H9 (cell line): ENCODE measurements at regions not wholly inside any gene's neighbourhood (a gene's known extent, or its start where the extent isn't known, plus 50 kb on each side); places are given as distances from the start of the nearest gene placed in this dataset.

Source experiments
- DNase-seq: peaks from one replicate; pipeline ENCODE4 v3.0.0-alpha.2; 2017
- H2AFZ ChIP-seq: one replicate; pipeline ENCODE4 v1.6.1; 2013; ENCODE audit warnings: mild to moderate bottlenecking, low read length, control low read depth, moderate library complexity
- H2AK5ac ChIP-seq: 2 replicates; pipeline ENCODE4 v1.6.1; 2013; ENCODE audit warnings: low read length, control low read depth, mixed read lengths; ENCODE audit not compliant: insufficient read length
- H2BK120ac ChIP-seq: one replicate; pipeline ENCODE4 v1.6.1; 2013; ENCODE audit warnings: low read depth, mild to moderate bottlenecking, low read length, control low read depth, inconsistent platforms; ENCODE audit not compliant: poor library complexity, severe bottlenecking
- H2BK12ac ChIP-seq: 2 replicates; pipeline ENCODE4 v1.6.1; 2013; ENCODE audit warnings: low read length, control low read depth, mixed read lengths, low read depth; ENCODE audit not compliant: insufficient read length
- H2BK15ac ChIP-seq: 2 replicates; pipeline ENCODE4 v1.6.1; 2013; ENCODE audit warnings: low read depth, low read length, control low read depth
- H2BK20ac ChIP-seq: one replicate; pipeline ENCODE4 v1.6.1; 2013; ENCODE audit warnings: low read depth, mild to moderate bottlenecking, low read length, control low read depth, inconsistent platforms; ENCODE audit not compliant: poor library complexity, severe bottlenecking
- H2BK5ac ChIP-seq: 2 replicates; pipeline ENCODE4 v1.6.1; 2013; ENCODE audit warnings: low read length, control low read depth, mixed read lengths; ENCODE audit not compliant: insufficient read length
- H3K14ac ChIP-seq: 2 replicates; pipeline ENCODE4 v1.6.1; 2013; ENCODE audit warnings: low read length, control low read depth; ENCODE audit not compliant: insufficient read depth
- H3K18ac ChIP-seq: 2 replicates; pipeline ENCODE4 v1.6.1; 2013; ENCODE audit warnings: low read depth, mild to moderate bottlenecking, mixed read lengths, low read length, control low read depth; ENCODE audit not compliant: insufficient read length
- H3K23ac ChIP-seq: 2 replicates; pipeline ENCODE4 v1.6.1; 2013; ENCODE audit warnings: low read length, control low read depth, mixed read lengths, low read depth; ENCODE audit not compliant: insufficient read length
- H3K23me2 ChIP-seq: 2 replicates; pipeline ENCODE4 v1.6.1; 2013; ENCODE audit warnings: low read depth, mild to moderate bottlenecking, mixed read lengths, low read length, control low read depth; ENCODE audit not compliant: insufficient read length, poor library complexity, severe bottlenecking
- H3K27ac ChIP-seq: 2 replicates; pipeline ENCODE4 v1.5.1; 2013; ENCODE audit warnings: low read length, control low read depth, mixed read lengths, low read depth; ENCODE audit not compliant: insufficient read length
- H3K27me3 ChIP-seq: 2 replicates; pipeline ENCODE4 v1.6.1; 2013; ENCODE audit warnings: low read length, control low read depth, inconsistent platforms; ENCODE audit not compliant: insufficient read depth
- H3K4ac ChIP-seq: 2 replicates; pipeline ENCODE4 v1.6.1; 2013; ENCODE audit warnings: low read depth, mild to moderate bottlenecking, control low read depth, inconsistent platforms, low read length, moderate library complexity
- H3K4me1 ChIP-seq: 2 replicates; pipeline ENCODE4 v1.6.1; 2013; ENCODE audit warnings: low read length, control low read depth, inconsistent platforms; ENCODE audit not compliant: insufficient read depth
- H3K4me2 ChIP-seq: 2 replicates; pipeline ENCODE4 v1.6.1; 2013; ENCODE audit warnings: low read length, control low read depth, mixed read lengths; ENCODE audit not compliant: insufficient read length, insufficient read depth
- H3K56ac ChIP-seq: 2 replicates; pipeline ENCODE4 v1.6.1; 2013; ENCODE audit warnings: low read depth, mild to moderate bottlenecking, mixed read lengths, low read length, control low read depth; ENCODE audit not compliant: insufficient read length
- H3K79me1 ChIP-seq: 2 replicates; pipeline ENCODE4 v1.6.1; 2013; ENCODE audit warnings: low read depth, mild to moderate bottlenecking, moderate library complexity, low read length, control low read depth, inconsistent platforms; ENCODE audit not compliant: insufficient read depth, poor library complexity, severe bottlenecking
- H3K79me2 ChIP-seq: 2 replicates; pipeline ENCODE4 v1.6.1; 2013; ENCODE audit warnings: low read length, control low read depth, inconsistent platforms; ENCODE audit not compliant: insufficient read depth
- H3K9ac ChIP-seq: 2 replicates; pipeline ENCODE4 v1.6.1; 2013; ENCODE audit warnings: low read length, control low read depth, mixed read lengths; ENCODE audit not compliant: insufficient read length; ENCODE audit errors: extremely low read depth
- H3K9me3 ChIP-seq: one replicate; pipeline ENCODE4 v1.6.1; 2013; ENCODE audit warnings: low read depth, low read length, inconsistent platforms; ENCODE audit not compliant: control insufficient read depth
- H3T11ph ChIP-seq: one replicate; pipeline ENCODE4 v1.6.1; 2013; ENCODE audit warnings: mild to moderate bottlenecking, low read length, control low read depth, inconsistent platforms
- H4K20me1 ChIP-seq: one replicate; pipeline ENCODE4 v1.6.1; 2013; ENCODE audit not compliant: control insufficient read depth, insufficient read length, insufficient read depth
- H4K5ac ChIP-seq: 2 replicates; pipeline ENCODE4 v1.6.1; 2013; ENCODE audit warnings: low read depth, mild to moderate bottlenecking, mixed read lengths, low read length, control low read depth; ENCODE audit not compliant: insufficient read length
- H4K8ac ChIP-seq: replicated peaks from 2 replicates; pipeline ENCODE4 v1.6.1; 2013; ENCODE audit warnings: low read length, control low read depth, mixed read lengths, low read depth; ENCODE audit not compliant: insufficient read length
- H4K91ac ChIP-seq: 2 replicates; pipeline ENCODE4 v1.6.1; 2013; ENCODE audit warnings: low read depth, mild to moderate bottlenecking, moderate library complexity, mixed read lengths, low read length, control low read depth; ENCODE audit not compliant: insufficient read length
- H3K27ac Mint-ChIP-seq, 3 experiments: 2 replicates in 2 of 3; 3 replicates in 1 of 3; pipeline ENCODE4 v1.8.0; 2020 to 2021; ENCODE audit warnings: mixed read lengths in 3 of 3, mild to moderate bottlenecking in 1 of 3, moderate library complexity in 1 of 3
- H3K27me3 Mint-ChIP-seq: 2 replicates; pipeline ENCODE4 v1.8.0; 2021; ENCODE audit warnings: low read depth, mild to moderate bottlenecking, moderate library complexity, mixed read lengths
- H3K36me3 Mint-ChIP-seq, 3 experiments: 2 replicates in 2 of 3; 3 replicates in 1 of 3; pipeline ENCODE4 v1.8.0; 2020 to 2021; ENCODE audit warnings: low read depth in 3 of 3, mixed read lengths in 3 of 3; ENCODE audit not compliant: insufficient read depth in 1 of 3
- H3K4me1 Mint-ChIP-seq, 2 experiments: 2 replicates each; pipeline ENCODE4 v1.8.0; 2020; ENCODE audit warnings: mixed read lengths in 2 of 2
- H3K4me3 Mint-ChIP-seq, 2 experiments: 2 replicates in 1 of 2; 3 replicates in 1 of 2; pipeline ENCODE4 v1.8.0; 2020 to 2021; ENCODE audit warnings: mild to moderate bottlenecking in 2 of 2, mixed read lengths in 2 of 2, moderate library complexity in 1 of 2
- H3K9me3 Mint-ChIP-seq, 2 experiments: 2 replicates in 1 of 2; 3 replicates in 1 of 2; pipeline ENCODE4 v1.8.0; 2020; ENCODE audit warnings: mild to moderate bottlenecking in 2 of 2, mixed read lengths in 2 of 2, moderate library complexity in 1 of 2
- WGBS: extraction: QIAGEN DNeasy Blood & Tissue Kit; methylation state at CpG from one replicate; pipeline ENCODE4 v1.1.7; 2013; ENCODE audit warnings: missing lambda C conversion rate, low lambda C conversion rate, mixed read lengths; ENCODE audit not compliant: insufficient read length; ENCODE audit errors: extremely low coverage; 5-methylcytosine and 5-hydroxymethylcytosine counted together
- TF ChIP-seq, protein P1 (sequence below): fragments of 200-600 bp; sonication (generic); conservative IDR thresholded peaks from 3 replicates; pipeline ENCODE4 v1.8.0; 2021; ENCODE audit warnings: antibody characterized with exemption, mild to moderate bottlenecking

DNA sequence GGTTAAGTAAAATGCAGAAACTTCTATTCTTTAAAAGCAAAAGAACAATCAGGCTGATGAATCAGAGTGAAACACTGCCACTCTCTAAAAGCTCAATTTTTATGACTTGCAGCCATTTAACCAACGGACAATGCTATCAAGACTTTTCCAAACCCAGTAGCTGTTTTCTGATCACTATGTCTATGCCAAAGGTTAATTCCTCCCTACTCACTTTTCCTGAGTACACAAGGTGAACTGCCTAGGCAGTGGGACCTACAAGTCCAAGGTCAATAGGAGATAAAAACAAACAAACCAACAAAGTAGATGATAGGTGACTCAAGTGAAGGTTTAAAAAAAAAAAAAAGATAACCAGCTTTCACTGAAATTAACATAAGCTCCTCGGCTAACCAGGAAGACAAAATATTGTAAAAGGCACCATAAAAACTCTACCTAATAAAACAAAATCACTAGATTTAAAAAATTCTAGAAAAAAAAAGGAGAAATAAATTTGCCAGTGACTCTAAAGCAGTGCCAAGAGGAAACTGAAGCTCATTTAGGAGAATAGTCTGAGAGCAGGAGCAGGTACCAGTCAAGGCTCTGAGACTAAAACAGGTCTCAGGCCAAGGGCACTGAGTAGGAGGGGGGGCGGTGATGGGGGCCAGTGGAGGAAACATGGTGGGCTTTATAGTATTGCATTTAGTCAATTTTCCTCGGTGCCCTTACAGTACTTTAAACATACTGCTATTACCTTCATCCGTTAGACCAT, 134.1 kb upstream of the DLGAP1 start:
- Mint-ChIP-seq H3K4me3 (no peak overlapping the region), H3K36me3 (no peaks in the 10 kb centered on the region), H3K27me3 (no peaks in the 10 kb centered on the region), H3K4me1 (peaks cover 3 to 10% of the 10 kb centered on the region in 2 experiments; a peak in 3 of 4 replicates), H3K9me3 (no peaks in the 10 kb centered on the region), H3K27ac (no peak overlapping the region)
- no peaks in the 10 kb centered on the region for H3K79me1 ChIP-seq
- no peak overlapping the region for H3K56ac ChIP-seq
- no peak overlapping the region for H3K14ac ChIP-seq
- no peak overlapping the region for H4K91ac ChIP-seq
- H3K23ac ChIP-seq, result peak overlapping the region; percentile 49
- no peaks in the 10 kb centered on the region for H3K9me3 ChIP-seq
- H4K8ac ChIP-seq, result no peak overlapping the region
- H3T11ph ChIP-seq, result no peak overlapping the region
- H3K27me3 ChIP-seq, result no peaks in the 10 kb centered on the region
- H2BK12ac ChIP-seq, result no peak overlapping the region
- no peaks in the 10 kb centered on the region for H3K4me1 ChIP-seq
- no peak overlapping the region for H2BK120ac ChIP-seq
- H3K4me2 ChIP-seq, result no peak overlapping the region
- no peak for DNase-seq
- no peaks in the 10 kb centered on the region for H3K23me2 ChIP-seq
- no CpG with 5 or more reads among the region's 5 CpGs for WGBS
- H3K9ac ChIP-seq, result no peak overlapping the region
- H2AFZ ChIP-seq, result no peak overlapping the region
- H4K5ac ChIP-seq, result no peak overlapping the region
- H3K4ac ChIP-seq, result no peak overlapping the region
- H3K27ac ChIP-seq, result no peak overlapping the region
- H2BK15ac ChIP-seq, result no peak overlapping the region
- no peak overlapping the region for H3K18ac ChIP-seq
- no peaks in the 10 kb centered on the region for H3K79me2 ChIP-seq
- no peak overlapping the region for H2BK20ac ChIP-seq
- H2AK5ac ChIP-seq, result no peak overlapping the region
- TF ChIP-seq, protein P1, sequence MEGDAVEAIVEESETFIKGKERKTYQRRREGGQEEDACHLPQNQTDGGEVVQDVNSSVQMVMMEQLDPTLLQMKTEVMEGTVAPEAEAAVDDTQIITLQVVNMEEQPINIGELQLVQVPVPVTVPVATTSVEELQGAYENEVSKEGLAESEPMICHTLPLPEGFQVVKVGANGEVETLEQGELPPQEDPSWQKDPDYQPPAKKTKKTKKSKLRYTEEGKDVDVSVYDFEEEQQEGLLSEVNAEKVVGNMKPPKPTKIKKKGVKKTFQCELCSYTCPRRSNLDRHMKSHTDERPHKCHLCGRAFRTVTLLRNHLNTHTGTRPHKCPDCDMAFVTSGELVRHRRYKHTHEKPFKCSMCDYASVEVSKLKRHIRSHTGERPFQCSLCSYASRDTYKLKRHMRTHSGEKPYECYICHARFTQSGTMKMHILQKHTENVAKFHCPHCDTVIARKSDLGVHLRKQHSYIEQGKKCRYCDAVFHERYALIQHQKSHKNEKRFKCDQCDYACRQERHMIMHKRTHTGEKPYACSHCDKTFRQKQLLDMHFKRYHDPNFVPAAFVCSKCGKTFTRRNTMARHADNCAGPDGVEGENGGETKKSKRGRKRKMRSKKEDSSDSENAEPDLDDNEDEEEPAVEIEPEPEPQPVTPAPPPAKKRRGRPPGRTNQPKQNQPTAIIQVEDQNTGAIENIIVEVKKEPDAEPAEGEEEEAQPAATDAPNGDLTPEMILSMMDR, result no peak
- H4K20me1 ChIP-seq, result no peaks in the 10 kb centered on the region
- H2BK5ac ChIP-seq, result no peak overlapping the region
